HepG2 (cell line): ENCODE measurements at regions not wholly inside any gene's neighbourhood (a gene's known extent, or its start where the extent isn't known, plus 50 kb on each side); places are given as distances from the start of the nearest gene placed in this dataset.

Experiments
- FOSL2 ChIP-seq: sonication (generic); formaldehyde crosslinking; IDR thresholded peaks from 2 replicates; pipeline ENCODE4 v1.4.0; 2020; ENCODE audit warnings: missing genetic modification reagents
- HNF4A ChIP-seq: sonication (generic); formaldehyde crosslinking; IDR thresholded peaks from 2 replicates; pipeline ENCODE4 v1.4.0; 2020; ENCODE audit warnings: missing genetic modification reagents
- KDM2A ChIP-seq: sonication (generic); formaldehyde crosslinking; IDR thresholded peaks from 2 replicates; pipeline ENCODE4 v1.4.0; 2020; ENCODE audit warnings: low read depth, missing genetic modification reagents, borderline replicate concordance
- RAD51 ChIP-seq: fragments of 450-650 bp; IDR thresholded peaks from 2 replicates; pipeline ENCODE4 v1.6.1; 2016; ENCODE audit warnings: borderline replicate concordance
- TGIF2 ChIP-seq: IDR thresholded peaks from 2 replicates; pipeline ENCODE4 v1.6.1; 2016; ENCODE audit warnings: control low read depth, missing compliant biosample characterization
- ZFY ChIP-seq: sonication (generic); formaldehyde crosslinking; IDR thresholded peaks from 2 replicates; pipeline ENCODE4 v1.4.0; 2020; ENCODE audit warnings: missing genetic modification reagents
- ZNF331 ChIP-seq: sonication (generic); formaldehyde crosslinking; IDR thresholded peaks from 2 replicates; pipeline ENCODE4 v1.4.0; 2020; ENCODE audit warnings: missing genetic modification reagents
- ZNF460 ChIP-seq: sonication (generic); formaldehyde crosslinking; IDR thresholded peaks from 2 replicates; pipeline ENCODE4 v1.5.1; 2020; ENCODE audit warnings: missing genetic modification reagents, mild to moderate bottlenecking, borderline replicate concordance
- ZNF777 ChIP-seq: sonication (generic); formaldehyde crosslinking; IDR thresholded peaks from 2 replicates; pipeline ENCODE4 v1.4.0; 2020; ENCODE audit warnings: missing genetic modification reagents
- ZNF83 ChIP-seq: sonication (generic); formaldehyde crosslinking; IDR thresholded peaks from 2 replicates; pipeline ENCODE4 v1.4.0; 2020; ENCODE audit warnings: missing genetic modification reagents, mild to moderate bottlenecking, borderline replicate concordance
- TF ChIP-seq, protein P1 (sequence below): sonication (generic); formaldehyde crosslinking; IDR thresholded peaks from 2 replicates; pipeline ENCODE4 v1.9.0; 2022; ENCODE audit warnings: missing genetic modification reagents, mild to moderate bottlenecking, borderline replicate concordance
- TF ChIP-seq, protein P2 (sequence below): sonication (generic); formaldehyde crosslinking; IDR thresholded peaks from 2 replicates; pipeline ENCODE4 v1.4.0; 2020; ENCODE audit warnings: low read depth, mild to moderate bottlenecking, missing genetic modification reagents
- TF ChIP-seq, protein P3 (sequence below): sonication (generic); formaldehyde crosslinking; conservative IDR thresholded peaks from 2 replicates; pipeline ENCODE4 v1.4.0; 2020; ENCODE audit warnings: mild to moderate bottlenecking, missing genetic modification reagents, moderate library complexity
- TF ChIP-seq, protein P4 (sequence below): IDR thresholded peaks from 2 replicates; pipeline ENCODE4 v1.6.1; 2018; ENCODE audit warnings: missing genetic modification reagents, mild to moderate bottlenecking, missing compliant biosample characterization
- TF ChIP-seq, protein P5 (sequence below): IDR thresholded peaks from 2 replicates; pipeline ENCODE4 v1.6.1; 2016; ENCODE audit warnings: control low read depth
- TF ChIP-seq, protein P6 (sequence below): sonication (generic); formaldehyde crosslinking; IDR thresholded peaks from 2 replicates; pipeline ENCODE4 v1.4.0; 2020; ENCODE audit warnings: missing genetic modification reagents, borderline replicate concordance

DNA sequence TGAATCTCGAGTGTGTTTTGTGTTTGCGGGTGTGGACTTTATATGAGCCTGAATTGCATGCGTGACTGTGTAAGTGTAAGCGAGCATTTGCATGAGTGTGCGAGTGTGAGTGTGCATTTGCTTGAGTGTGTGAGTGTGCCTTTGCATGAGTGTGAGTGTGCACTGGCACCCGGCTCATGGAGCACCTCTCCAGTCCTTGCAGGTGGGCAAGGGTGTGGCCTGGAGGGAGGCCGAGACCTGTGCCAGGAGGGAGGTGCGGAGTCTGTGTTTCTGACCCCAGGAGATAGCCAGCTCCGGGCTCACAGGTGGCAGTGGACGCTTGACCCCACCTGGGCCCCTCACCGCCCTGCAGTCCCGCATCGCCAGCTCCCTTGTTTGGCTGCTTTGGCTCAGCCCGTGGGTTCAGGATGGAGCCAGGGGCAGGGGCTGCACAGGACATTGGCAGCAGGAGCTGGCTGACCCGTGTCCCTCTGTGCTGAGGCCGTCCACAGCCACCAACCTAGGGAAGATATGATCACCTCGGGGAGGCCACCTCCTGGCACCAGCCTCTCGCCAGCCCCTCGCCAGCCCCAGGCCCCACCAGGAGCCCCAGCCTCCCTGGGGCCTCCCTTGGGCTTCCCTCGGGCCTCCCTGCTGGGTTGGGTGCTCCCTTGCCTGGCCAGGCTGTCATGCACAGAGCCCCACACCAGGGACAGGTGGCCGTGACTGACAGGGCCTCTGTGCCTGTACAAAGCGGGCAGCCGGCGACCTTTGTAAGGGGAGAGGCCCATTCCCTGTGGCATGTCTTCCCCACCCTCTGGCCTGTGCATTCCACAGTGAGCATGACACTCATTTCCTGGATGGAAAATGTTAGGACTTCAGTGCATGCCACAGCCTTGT, 81.6 kb downstream of the PTGR3 start (continued):
- TF ChIP-seq, protein P1, sequence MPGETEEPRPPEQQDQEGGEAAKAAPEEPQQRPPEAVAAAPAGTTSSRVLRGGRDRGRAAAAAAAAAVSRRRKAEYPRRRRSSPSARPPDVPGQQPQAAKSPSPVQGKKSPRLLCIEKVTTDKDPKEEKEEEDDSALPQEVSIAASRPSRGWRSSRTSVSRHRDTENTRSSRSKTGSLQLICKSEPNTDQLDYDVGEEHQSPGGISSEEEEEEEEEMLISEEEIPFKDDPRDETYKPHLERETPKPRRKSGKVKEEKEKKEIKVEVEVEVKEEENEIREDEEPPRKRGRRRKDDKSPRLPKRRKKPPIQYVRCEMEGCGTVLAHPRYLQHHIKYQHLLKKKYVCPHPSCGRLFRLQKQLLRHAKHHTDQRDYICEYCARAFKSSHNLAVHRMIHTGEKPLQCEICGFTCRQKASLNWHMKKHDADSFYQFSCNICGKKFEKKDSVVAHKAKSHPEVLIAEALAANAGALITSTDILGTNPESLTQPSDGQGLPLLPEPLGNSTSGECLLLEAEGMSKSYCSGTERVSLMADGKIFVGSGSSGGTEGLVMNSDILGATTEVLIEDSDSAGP (CRISPR knock-in tag), result peak; percentile 40; the same call in 1 of the 2 replicates
- TF ChIP-seq ZNF331 (CRISPR knock-in tag) (0 out of 2 replicates have a peak, but pooled peaks have one; percentile 21), ZFY (CRISPR knock-in tag) (peak; percentile 57; the same call in 1 of the 2 replicates), HNF4A (CRISPR knock-in tag) (peak; percentile 45; the same call in 1 of the 2 replicates), ZNF460 (CRISPR knock-in tag) (peak; percentile 39; the same call in 1 of the 2 replicates), KDM2A (CRISPR knock-in tag) (peak; percentile 25; the same call in 1 of the 2 replicates), ZNF83 (no peak), FOSL2 (peak; percentile 42), ZNF777 (CRISPR knock-in tag) (no peak), TGIF2 (CRISPR knock-in tag) (0 out of 2 replicates have a peak, but pooled peaks have one; percentile 37), RAD51 (no peak)
- TF ChIP-seq, protein P2, sequence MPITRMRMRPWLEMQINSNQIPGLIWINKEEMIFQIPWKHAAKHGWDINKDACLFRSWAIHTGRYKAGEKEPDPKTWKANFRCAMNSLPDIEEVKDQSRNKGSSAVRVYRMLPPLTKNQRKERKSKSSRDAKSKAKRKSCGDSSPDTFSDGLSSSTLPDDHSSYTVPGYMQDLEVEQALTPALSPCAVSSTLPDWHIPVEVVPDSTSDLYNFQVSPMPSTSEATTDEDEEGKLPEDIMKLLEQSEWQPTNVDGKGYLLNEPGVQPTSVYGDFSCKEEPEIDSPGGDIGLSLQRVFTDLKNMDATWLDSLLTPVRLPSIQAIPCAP, result no peak
- TF ChIP-seq, protein P3, sequence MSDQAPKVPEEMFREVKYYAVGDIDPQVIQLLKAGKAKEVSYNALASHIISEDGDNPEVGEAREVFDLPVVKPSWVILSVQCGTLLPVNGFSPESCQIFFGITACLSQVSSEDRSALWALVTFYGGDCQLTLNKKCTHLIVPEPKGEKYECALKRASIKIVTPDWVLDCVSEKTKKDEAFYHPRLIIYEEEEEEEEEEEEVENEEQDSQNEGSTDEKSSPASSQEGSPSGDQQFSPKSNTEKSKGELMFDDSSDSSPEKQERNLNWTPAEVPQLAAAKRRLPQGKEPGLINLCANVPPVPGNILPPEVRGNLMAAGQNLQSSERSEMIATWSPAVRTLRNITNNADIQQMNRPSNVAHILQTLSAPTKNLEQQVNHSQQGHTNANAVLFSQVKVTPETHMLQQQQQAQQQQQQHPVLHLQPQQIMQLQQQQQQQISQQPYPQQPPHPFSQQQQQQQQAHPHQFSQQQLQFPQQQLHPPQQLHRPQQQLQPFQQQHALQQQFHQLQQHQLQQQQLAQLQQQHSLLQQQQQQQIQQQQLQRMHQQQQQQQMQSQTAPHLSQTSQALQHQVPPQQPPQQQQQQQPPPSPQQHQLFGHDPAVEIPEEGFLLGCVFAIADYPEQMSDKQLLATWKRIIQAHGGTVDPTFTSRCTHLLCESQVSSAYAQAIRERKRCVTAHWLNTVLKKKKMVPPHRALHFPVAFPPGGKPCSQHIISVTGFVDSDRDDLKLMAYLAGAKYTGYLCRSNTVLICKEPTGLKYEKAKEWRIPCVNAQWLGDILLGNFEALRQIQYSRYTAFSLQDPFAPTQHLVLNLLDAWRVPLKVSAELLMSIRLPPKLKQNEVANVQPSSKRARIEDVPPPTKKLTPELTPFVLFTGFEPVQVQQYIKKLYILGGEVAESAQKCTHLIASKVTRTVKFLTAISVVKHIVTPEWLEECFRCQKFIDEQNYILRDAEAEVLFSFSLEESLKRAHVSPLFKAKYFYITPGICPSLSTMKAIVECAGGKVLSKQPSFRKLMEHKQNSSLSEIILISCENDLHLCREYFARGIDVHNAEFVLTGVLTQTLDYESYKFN (CRISPR knock-in tag), result peak; percentile 35
- TF ChIP-seq, protein P4, sequence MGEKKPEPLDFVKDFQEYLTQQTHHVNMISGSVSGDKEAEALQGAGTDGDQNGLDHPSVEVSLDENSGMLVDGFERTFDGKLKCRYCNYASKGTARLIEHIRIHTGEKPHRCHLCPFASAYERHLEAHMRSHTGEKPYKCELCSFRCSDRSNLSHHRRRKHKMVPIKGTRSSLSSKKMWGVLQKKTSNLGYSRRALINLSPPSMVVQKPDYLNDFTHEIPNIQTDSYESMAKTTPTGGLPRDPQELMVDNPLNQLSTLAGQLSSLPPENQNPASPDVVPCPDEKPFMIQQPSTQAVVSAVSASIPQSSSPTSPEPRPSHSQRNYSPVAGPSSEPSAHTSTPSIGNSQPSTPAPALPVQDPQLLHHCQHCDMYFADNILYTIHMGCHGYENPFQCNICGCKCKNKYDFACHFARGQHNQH (CRISPR knock-in tag), result peak; percentile 27; the same call in 1 of the 2 replicates
- TF ChIP-seq, protein P5, sequence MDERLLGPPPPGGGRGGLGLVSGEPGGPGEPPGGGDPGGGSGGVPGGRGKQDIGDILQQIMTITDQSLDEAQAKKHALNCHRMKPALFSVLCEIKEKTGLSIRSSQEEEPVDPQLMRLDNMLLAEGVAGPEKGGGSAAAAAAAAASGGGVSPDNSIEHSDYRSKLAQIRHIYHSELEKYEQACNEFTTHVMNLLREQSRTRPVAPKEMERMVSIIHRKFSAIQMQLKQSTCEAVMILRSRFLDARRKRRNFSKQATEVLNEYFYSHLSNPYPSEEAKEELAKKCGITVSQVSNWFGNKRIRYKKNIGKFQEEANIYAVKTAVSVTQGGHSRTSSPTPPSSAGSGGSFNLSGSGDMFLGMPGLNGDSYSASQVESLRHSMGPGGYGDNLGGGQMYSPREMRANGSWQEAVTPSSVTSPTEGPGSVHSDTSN, result peak; percentile 78
- TF ChIP-seq, protein P6, sequence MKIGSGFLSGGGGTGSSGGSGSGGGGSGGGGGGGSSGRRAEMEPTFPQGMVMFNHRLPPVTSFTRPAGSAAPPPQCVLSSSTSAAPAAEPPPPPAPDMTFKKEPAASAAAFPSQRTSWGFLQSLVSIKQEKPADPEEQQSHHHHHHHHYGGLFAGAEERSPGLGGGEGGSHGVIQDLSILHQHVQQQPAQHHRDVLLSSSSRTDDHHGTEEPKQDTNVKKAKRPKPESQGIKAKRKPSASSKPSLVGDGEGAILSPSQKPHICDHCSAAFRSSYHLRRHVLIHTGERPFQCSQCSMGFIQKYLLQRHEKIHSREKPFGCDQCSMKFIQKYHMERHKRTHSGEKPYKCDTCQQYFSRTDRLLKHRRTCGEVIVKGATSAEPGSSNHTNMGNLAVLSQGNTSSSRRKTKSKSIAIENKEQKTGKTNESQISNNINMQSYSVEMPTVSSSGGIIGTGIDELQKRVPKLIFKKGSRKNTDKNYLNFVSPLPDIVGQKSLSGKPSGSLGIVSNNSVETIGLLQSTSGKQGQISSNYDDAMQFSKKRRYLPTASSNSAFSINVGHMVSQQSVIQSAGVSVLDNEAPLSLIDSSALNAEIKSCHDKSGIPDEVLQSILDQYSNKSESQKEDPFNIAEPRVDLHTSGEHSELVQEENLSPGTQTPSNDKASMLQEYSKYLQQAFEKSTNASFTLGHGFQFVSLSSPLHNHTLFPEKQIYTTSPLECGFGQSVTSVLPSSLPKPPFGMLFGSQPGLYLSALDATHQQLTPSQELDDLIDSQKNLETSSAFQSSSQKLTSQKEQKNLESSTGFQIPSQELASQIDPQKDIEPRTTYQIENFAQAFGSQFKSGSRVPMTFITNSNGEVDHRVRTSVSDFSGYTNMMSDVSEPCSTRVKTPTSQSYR (CRISPR knock-in tag), result 0 out of 2 replicates have a peak, but pooled peaks have one; percentile 14
